HS-5 (cell line): ENCODE measurements at regions not wholly inside any gene's neighbourhood (a gene's known extent, or its start where the extent isn't known, plus 50 kb on each side); places are given as distances from the start of the nearest gene placed in this dataset.

Experiments used
- DNase-seq: peaks from one replicate; pipeline ENCODE4 v3.0.0-alpha.2; 2012; ENCODE audit warnings: low read depth

DNA sequence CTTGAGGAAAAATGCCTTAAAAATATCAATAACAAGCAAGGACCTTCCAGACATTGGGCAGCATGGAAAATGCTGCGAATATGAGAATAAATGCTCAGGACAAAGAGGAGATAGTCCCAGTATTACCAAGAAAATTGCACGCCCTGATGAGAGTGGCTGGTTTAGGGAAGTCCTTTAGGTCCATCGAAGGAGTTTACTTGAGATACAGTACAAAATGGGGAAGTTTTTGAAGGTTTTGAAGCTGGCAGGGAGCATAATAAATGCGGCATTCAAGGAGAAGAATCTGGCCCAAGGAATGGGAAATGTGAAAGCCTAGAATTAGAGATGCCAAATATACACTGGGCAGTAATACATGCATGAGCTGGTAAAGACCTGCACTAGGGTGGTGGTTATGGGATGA lies 90.2 kb upstream of the SPATS2L start:
- DNase-seq, result no peak

GRCh38 chr2:200217320-200217719 lies 89.2 kb upstream of the SPATS2L start:
- DNase-seq, result no peak

- DNase-seq, result no peak
These were observed 87.8 kb upstream of the SPATS2L start for GRCh38 chr2:200218645-200219044.

- no peak for DNase-seq
These were observed 87.0 kb upstream of the SPATS2L start for GRCh38 chr2:200219309-200220113.

GRCh38 chr2:200220251-200220650 lies 86.2 kb upstream of the SPATS2L start:
- no peak for DNase-seq

DNA sequence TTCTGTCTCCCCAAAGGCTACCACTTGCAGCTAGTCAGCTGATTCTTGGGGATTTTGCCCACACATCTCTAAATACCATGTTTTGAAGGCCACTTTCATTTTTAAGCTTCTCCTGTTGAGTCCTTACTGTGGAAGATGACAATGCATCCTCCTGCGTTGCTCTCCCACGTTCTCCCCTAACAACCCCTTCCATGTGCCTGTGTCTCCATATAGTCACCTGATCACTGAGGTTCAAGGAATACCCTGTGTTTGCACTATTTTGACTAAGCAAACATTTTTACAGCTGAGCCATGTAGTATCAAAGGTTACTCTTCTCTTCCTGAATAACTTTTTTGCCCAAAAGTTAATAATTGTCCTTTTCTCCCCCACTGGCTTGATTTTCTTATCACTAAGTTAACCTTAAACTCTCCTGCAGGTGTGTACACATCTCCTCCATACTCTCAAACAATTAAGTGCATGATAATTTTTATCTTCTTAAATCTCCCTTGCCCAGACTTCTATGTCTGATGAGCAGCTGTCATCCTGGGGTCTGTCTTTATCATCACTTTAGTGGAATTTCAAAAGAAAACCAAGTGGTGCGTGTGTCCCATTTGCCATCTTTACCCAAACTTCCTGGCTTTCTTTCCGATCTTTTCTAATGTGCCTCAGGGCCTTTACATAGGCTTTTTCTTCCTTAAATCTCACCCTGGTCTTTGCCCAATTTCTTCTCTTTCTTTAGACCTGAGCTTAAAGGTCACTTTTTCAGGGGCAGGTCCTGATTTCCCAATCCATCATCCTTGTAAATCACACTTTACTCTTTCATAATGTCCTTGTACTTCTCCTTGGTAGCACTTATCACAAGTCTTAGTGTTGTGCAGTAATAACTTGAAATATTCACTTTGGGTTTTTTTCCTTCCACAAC lies 85.2 kb upstream of the SPATS2L start:
- DNase-seq, result no peak

DNA sequence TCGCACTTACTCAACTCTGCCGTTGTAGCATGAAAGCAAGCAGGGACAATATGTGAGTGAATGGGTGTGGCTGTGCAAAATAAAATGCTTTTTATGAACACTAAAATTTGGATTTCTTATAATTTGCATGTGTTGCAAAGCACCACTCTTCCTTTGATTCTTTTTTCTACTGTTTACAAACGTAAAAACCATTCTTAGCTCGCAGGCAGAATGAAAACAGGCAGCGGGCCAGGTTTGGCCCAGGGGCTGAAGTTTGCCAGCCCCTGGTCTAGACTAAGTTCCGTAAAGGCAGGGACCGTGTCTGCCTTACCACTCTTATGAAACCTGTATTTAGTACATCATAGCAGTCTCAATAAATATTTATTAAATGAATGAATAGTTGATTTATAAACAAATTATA lies 83.7 kb upstream of the SPATS2L start:
- no peak for DNase-seq

- DNase-seq, result peak; percentile 1
These were observed 83.2 kb upstream of the SPATS2L start for GRCh38 chr2:200223205-200223784.

GRCh38 chr2:200225951-200226350 lies 80.5 kb upstream of the SPATS2L start:
- no peak for DNase-seq

DNA sequence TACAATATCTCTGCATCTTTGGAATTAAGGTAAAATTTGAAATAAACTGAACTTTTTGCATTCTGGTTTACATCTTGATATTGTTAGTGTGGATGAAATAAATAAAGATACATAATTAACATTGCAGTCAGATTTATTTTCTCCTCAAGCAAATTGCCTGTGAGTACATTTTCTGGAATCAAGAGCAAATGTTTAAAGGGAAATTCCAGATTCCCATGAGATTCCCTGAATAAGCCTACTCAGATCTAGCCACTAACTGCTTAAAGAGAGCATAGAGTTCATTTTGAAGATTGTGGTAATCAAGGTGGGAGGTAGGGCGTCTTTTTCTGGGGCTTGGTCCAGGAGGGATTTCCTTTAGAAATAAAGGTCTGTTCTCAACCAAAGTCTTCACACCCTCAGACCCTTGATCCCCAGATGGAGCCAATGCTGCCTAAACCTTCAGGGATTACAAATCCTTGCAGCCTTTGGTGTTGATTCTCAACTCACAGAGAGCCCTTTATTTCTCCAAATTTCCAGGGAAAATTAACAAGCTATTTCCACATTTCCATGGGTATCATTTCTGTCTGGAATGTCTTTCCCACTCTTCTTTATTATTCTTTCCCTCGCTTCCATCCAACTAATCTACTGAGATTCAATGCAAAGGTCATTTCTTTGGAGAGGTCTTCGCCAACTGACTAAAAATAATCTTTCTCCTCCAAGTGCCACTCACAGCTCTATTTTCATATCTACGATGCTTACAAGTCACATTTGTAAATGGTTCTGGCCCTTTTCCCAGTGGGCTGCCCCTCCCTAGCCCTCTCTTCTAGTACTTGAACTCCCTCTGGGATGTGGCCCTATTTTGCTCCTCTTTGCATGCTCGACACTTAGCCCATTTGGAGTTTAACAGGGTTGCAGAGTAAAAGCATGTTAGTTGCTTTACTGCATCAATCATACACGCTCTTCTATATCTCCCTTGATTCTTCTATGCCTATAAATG lies 79.8 kb upstream of the SPATS2L start:
- no peak for DNase-seq

GRCh38 chr2:200230716-200231115 lies 75.8 kb upstream of the SPATS2L start:
- no peak for DNase-seq

GRCh38 chr2:200235533-200235932 lies 71.0 kb upstream of the SPATS2L start:
- no peak for DNase-seq

- no peak for DNase-seq
These were observed 67.3 kb upstream of the SPATS2L start for GRCh38 chr2:200239216-200239615.

DNA sequence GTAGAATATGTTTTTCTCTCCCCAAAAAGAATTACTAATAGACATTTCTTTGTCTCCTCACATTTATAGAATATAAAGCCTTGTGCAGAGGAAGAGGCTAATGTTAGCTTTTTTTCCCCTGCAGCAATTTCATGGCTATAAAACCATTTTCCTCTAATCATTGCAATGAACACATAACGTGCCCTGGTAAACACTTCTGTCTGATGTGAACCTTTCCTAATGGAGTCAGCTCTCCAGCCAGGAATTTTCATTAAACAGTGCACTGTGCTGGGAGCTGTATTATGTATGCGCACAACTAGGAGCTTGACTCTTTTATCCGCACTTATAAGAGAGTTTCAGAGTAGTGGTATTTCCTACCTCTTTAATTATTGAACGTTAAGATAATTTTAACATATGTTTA lies 63.9 kb upstream of the SPATS2L start:
- no peak for DNase-seq

DNA sequence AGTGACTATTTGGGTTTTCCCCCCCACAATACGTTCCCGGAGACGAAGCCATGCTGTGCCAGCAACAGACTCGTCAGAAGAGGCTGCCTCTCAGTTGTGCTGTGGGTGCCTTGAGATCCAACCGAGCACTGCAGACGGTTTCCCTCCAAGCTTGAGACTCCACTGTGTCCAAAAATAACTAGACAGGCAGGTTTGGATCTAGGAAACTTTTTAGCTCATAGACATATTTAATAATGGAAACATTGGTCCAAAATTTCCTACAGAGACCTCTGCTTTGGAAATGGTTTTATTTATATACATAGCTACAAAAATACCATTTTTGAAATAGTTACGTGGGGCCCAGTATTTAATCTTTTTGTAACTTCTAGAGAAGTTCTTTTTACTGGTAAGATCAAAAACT lies 63.1 kb upstream of the SPATS2L start:
- no peak for DNase-seq

- DNase-seq, result no peak
These were observed 62.4 kb upstream of the SPATS2L start for GRCh38 chr2:200244111-200244510.

- no peak for DNase-seq
These were observed 59.0 kb upstream of the SPATS2L start for GRCh38 chr2:200247494-200247893.

DNA sequence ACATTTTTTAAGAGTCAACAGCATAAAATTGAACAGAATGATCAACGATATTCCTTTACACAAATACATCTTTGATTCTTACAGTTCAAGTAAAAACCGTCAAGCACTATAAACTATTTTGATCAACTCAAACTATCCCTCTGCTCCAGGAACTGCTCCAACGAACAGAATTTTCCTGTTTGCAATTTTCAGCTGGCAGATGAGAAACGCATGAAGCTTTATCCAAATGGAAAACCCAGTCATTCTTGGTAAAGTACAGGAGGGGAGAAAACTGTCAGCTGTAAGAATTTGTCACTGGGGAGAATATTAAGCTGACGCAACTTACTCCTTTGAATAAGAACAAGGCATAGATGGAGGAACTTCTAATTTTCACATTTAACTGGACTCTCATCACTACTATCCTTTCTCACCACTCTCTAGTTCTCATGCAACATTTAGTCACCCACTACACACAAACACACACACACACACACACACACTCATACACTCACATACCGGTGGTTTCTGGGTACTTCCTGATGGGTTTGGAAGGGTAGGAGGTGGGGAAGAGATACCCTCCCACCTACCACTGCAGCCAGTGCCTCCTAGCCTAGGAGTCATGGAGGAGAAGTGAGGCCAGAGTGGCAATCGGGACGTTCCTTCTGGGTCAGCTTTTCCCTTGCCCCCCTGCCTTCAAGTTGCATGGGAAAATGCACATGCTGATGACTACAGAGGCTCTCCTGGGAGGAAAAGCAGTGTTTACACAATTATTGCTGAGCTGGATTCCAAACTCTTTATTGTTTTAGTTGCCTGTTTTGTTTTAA lies 54.0 kb upstream of the SPATS2L start:
- DNase-seq, result peak; percentile 2

DNA sequence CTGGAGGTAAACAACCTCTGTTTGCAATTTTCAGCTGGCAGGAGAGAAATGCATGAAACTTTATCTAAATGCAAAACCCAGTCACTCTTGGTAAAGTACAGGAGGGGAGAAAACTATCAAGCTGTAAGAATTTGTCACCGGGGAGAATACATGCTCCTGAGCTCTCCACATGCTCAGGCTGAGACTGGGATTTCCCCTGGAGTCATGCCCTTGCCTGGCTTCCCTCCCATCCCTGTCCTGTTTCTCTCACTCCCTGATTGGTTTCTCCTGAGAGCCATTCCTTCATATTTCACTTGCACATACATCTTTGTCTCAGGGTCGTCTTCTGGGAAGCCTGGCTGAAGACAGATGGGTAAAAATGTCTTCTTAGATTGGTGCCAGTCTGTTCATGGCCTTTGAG lies 52.9 kb upstream of the SPATS2L start:
- DNase-seq, result no peak

DNA sequence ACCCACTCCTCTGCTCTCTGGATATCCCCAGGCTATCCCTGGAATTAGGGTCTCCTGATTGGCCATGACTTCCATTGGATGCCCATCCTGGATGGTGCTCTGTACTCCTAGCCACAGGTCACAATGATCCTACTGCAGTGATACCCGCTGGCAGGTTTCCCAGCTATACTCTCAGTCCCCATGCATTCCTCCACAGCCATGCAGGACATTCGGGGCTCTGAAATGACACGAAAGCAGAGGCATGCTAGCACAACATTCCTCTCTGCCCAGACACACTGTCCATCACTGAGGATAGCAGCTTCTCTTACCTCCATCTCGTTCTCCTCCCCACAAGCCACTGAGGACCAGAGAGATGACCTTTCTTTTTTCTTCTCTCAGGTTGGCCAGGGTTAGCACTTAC lies 51.7 kb upstream of the SPATS2L start:
- DNase-seq, result no peak

DNA sequence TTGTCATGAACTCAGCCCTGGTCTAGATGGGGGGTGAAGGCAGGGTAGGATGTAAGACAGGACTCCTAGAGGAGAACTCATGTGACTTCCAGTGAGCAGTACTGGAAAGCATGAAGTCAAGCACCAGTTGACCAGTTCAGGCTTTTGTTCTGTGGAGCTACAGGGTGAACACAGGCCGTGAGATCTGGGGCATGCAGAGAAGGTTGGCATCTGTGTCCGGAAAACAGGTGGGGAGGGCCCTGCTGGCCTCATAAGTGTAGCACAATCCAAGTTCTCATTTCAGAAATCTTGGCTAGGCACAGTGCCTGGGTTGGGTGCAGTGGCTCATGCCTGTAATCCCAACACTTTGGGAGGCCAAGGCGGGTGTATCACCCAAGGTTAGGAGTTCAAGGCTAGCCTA lies 50.9 kb upstream of the SPATS2L start:
- DNase-seq, result no peak
